ENCODE measurements at regions not wholly inside any gene's neighbourhood (a gene's known extent, or its start where the extent isn't known, plus 50 kb on each side); places are given as distances from the start of the nearest gene placed in this dataset.

GRCh38 chr1:116258668-116259419 is 114.2 kb upstream of the ATP1A1 start:
- ChIA-PET POLR2A (no interaction called here), CTCF (no interaction called here)
- H3K4me3 ChIP-seq (ENCODE audit: low read depth, low read length): no peak overlapping the region
- TF ChIP-seq CTCF (IDR thresholded peaks at IDR 0.05; ENCODE audit: insufficient read depth, low read length, missing control alignments): no peak
- DNase-seq (ENCODE audit: low read depth, low spot score): no peak

- CTCF ChIA-PET: no interaction called here
- POLR2A ChIA-PET: no interaction called here
- TF ChIP-seq CTCF (IDR thresholded peaks at IDR 0.05; ENCODE audit: insufficient read depth, low read length, missing control alignments): no peak
- H3K4me3 ChIP-seq (ENCODE audit: low read depth, low read length): no peak overlapping the region
- no peak for DNase-seq (ENCODE audit: low read depth, low spot score)
These were observed 113.4 kb upstream of the ATP1A1 start for GRCh38 chr1:116259663-116260062.

- no peak for DNase-seq (ENCODE audit: low read depth, low spot score)
- ChIA-PET POLR2A (no interaction called here), CTCF (no interaction called here)
- H3K4me3 ChIP-seq (ENCODE audit: low read depth, low read length): no peak overlapping the region
- TF ChIP-seq CTCF (IDR thresholded peaks at IDR 0.05; ENCODE audit: insufficient read depth, low read length, missing control alignments): no peak
These were observed 112.9 kb upstream of the ATP1A1 start for GRCh38 chr1:116260115-116260514.

GRCh38 chr1:116260621-116261020 is 112.4 kb upstream of the ATP1A1 start:
- TF ChIP-seq CTCF (IDR thresholded peaks at IDR 0.05; ENCODE audit: insufficient read depth, low read length, missing control alignments): no peak
- ChIA-PET POLR2A (no interaction called here), CTCF (no interaction called here)
- no peak for DNase-seq (ENCODE audit: low read depth, low spot score)
- H3K4me3 ChIP-seq (ENCODE audit: low read depth, low read length): no peak overlapping the region

GRCh38 chr1:116261227-116261626 is 111.8 kb upstream of the ATP1A1 start:
- no peak for TF ChIP-seq CTCF (IDR thresholded peaks at IDR 0.05; ENCODE audit: insufficient read depth, low read length, missing control alignments)
- ChIA-PET CTCF (no interaction called here), POLR2A (no interaction called here)
- H3K4me3 ChIP-seq (ENCODE audit: low read depth, low read length): no peak overlapping the region
- DNase-seq (ENCODE audit: low read depth, low spot score): no peak

- H3K4me3 ChIP-seq (ENCODE audit: low read depth, low read length): no peak overlapping the region
- TF ChIP-seq CTCF (IDR thresholded peaks at IDR 0.05; ENCODE audit: insufficient read depth, low read length, missing control alignments): no peak
- no peak for DNase-seq (ENCODE audit: low read depth, low spot score)
- ChIA-PET CTCF (no interaction called here), POLR2A (no interaction called here)
These were observed 110.6 kb upstream of the ATP1A1 start for GRCh38 chr1:116262207-116262994.
